NCI-H524 (cell line): ENCODE measurements at regions not wholly inside any gene's neighbourhood (a gene's known extent, or its start where the extent isn't known, plus 50 kb on each side); places are given as distances from the start of the nearest gene placed in this dataset.
A peak's percentile ranks its signal among the peaks of the same experiment; 100 is the strongest.

ENCODE experiments used
- DNase-seq, 2 experiments: peaks; one replicate each; lab custom pipeline; 2025; lab: John Stamatoyannopoulos, UW

DNA sequence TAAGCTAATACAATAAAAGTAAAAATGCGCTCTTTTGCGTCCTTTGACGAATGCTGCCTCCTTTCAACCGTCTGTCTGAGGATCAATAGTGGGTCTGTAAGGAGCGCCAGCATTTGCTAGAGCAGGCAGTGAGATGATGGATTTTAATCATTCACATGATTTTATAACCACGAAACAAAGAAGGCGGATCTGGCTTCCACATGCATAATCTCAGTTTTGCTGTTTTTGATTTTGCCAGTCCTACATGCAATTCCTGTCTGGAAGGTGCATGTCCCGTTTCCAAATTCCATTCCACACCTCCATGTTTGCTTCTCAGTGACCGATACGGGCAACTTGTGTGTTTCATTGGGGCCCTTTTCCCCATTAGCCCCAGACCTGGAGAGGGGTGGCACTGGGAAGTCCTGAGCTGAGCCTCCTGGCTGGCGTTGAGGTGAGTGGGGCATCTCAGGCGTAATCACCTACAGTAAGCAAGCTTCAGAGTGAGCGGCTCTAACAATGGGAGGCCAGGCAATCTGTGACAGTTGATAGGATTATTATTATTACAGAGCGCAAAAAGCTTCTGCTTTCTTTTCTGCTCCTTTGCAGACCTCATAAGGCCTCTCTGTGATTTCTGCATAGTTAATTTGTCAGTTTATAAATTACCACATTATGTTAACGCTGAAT, 405.4 kb downstream of the ZSWIM6 start:
- no peak for DNase-seq

DNA sequence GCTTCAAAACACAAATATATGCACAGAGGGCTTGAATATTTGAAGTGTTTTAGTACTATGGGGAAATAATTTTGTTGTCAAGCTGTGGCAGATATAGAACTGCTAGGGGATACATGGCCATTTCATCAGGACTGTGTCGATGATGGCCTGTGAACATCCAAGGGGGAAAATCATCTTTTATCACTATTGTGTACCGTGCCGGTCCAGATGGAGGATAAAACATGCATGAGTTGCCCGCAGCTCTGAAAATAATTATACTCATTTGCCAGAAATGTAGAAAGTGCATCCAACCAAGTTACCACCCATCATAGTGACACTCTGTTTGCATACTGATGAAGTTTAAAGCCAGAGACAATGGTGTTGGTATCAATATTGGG, 405.9 kb downstream of the ZSWIM6 start:
- DNase-seq, result no peak

DNA sequence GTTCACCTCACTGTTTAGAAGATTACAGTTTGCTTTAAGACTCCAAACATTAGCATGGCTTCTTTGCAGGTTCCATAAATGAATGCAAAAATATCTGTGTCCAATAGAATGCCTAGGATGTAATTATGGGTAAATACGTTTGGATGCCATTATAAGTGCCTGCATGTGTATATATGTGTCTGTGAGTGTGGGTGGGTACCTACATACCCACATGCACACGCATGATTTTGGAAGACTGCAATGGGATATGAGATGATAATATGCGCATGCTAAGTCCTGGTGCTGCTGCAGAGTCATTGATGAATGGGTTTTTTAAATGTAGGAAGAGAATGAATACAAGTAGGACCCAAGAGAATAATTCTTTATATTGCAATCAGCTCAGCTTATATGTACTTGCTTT, 406.4 kb downstream of the ZSWIM6 start:
- DNase-seq, result no peak

DNA sequence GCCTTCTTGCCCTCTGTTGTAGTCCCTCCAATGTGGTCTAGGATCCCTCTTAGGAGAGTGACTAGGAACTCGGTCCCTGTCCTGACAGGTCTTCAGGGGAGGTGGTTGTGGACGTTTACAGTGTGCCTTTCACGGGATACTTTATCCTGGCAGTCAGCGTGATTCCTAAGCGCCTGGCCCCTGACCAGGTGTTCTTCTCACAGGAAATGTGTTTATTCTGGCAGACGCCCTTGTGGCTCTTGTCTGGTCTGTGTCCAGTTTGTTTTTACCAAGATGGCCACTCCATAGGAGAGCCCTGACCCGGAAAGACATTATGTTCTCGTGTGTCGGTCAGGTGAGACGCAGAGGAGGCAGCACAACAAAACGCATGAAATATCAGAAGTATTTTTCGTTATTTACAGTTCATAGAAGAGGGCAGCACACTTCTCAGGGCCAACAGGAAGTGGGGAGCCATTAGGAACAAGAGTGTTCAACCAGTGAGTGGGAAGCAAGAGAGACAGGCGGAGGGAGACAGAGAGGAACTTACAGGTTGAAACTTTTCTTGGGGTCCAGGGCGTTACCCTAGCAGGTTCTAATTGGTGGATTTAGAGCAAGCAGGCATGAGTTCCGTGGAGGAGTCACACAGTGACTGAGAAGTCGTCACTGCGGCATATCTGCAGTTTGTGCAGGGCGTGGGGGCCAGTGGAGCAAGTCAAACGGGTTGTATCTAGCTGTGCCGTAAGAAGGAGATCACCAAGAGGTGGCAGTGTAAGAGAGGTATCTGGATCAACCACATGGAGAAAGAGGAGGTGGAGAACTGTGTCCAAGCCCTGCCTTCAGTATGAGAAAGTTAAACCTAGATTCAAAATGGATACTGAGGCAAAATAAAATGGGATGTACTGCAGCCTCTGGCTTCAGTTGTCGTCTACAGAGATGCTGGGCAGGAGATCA, 412.9 kb downstream of the ZSWIM6 start:
- DNase-seq, result no peak

DNA sequence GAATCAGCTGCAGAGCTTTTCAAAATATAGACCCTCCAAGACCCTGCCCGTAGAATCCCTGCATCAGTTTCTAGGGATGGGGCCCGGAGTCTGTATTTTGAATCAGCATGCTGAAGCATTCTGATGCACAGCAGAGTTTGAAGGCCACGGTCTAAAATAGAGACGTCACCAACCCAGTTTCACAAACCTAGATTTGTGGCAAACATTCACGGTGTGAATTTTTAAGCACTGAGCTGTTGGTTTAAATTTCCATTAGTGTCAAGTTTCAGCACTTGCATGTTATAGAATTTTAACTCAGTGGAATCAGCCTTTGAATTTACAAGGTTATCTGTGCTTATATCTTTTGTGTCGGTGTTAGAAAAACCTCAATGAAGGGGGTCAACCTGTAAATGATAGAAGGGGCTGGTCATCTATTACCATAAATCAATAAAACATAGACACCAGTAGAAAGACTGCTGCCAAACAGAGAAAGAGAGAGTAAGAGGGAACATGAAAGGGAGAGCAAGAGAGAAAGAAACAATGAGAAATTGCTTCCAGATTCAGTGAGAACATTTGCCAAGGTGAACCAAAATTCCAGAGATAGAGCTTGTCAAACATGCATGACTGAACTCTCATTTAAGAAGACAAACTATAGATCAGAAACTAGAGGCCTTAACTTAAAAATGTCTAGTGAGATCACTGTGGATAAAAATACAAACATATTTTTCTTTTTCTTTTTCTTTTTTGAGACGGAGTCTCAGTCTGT, 414.9 kb downstream of the ZSWIM6 start:
- DNase-seq, result no peak

DNA sequence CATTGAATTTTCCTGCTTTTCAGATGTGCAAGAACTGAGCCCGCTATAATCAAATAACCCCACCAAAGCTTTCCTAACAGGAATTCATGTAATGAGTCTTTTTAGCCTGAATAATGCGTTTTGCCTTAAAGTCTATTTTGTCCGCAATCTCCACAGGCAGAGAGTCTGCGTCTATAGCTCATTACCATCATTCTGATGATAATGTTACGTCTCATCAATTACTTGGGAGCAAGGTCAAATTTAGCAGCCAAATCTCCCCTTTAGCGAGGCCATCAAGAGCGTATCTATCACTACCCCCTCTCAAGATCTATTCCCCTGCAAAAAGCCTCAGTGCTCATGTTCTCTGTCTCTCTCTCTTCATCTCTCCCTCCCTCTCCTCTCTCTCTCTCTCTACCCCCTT, 416.1 kb downstream of the ZSWIM6 start:
- no peak for DNase-seq

DNA sequence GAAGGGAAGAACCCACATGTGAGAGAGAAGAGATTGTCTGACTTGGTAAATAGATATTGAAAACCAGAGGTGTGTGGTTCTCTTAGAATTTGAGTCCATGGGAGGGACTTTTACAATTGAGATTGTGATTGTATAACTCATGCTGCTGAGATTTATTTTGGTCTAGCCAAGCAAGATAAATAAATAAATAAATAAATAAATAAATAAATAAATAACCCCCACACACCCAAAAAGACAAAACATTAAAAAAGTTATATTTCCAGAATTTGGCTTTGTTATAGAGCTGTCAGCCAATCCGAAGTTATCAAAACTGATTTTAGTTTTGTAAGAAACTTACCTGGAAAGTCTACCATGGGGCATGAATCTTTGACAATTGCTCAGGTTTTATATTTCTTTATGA, 416.6 kb downstream of the ZSWIM6 start:
- no peak for DNase-seq

DNA sequence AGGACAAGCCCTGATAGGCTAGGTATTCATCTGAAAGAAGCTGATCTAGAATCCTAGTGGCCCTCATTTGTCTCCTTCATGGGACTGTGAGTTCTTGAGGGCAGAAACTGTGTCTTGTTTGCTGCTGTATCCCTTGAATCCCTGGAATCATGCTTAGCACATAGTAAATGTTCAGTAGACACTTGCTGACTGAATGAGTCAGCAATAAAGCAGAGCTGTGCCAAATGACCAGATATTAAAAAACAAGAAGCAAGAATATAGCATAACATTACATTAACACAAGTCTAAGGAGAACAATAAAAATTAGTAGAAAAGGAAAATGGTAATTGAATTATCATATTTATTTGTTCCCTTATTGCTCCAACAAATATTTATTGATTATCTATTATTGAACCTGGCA, 420.5 kb downstream of the ZSWIM6 start:
- no peak for DNase-seq

DNA sequence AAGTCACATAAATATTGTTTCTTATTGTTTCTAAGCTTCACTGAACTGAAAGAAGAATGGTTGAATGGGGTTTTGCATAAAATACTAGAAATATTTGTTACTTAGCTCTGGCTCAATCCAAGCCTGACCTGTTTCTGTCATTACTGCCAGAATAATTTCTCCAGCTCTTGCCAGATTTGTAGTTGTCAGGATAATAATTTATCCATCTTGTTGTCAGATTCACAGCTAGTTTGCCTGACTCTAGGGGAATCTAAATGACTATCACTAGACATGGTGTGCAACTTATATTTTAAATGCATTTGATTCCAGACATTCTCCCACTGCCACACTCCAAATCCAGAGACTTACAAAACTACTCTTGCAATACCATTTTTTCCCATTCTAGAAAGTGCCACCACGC, 422.7 kb downstream of the ZSWIM6 start:
- DNase-seq, result no peak

DNA sequence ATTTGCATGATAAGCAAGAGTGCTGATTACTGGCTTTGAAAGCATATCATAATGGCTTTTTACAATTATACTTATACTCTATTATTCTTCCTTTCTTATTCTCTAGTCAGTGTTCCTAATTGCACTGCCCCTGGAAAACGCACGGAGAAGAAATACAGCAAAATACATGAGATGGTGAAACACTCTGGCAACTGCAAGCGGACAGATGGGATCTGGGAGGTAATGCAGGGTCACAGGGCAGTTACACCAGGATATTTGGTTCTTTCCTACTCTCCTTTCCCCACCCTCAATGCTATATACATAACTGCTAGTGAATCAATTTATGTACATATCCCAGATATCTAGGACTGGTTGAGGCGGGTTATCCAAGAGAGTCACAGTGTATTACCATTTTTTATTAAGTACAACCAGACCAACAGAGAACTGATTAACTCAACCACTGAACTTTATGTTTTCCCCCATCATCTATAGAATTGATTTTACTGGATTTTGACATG, 423.7 kb downstream of the ZSWIM6 start:
- DNase-seq, result no peak

DNA sequence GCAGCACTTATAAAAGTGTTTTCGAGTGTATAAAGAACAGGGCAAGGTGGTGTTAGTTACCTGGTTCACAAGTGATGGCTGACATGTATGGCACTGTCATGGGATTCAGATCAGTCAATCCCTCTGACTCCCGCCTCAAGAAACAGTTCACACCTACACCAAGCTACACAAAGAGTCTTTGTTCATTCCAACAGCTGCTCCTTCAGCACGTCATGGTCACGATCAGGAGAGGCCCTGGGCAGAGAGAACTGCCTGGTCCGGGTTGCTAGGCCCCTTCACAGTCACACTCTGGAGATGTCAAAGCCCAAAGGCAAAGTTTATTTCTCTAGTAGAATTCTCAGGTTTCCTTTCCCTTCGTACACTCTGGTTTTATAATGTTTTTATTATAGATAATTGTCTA, 426.7 kb downstream of the ZSWIM6 start:
- DNase-seq, result no peak

DNA sequence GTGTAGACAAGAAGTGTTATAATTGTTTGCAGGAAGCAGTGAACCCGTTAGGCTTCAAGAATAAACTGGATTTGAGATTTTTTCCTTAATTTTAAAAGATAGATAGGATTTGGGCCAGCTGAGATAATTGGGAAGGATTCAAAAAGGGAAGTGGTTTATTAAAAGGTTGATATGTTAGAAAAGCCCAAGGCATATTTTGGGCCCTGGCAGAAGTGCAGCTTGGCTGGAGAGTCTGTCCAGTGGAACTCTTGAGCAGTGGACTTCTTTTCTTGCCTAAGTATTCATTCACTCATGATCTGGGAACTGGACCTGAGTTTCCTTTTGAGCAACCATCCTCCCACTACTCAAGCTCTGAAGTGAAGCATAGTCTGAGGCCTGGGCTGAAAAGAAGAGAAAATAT, 433.4 kb downstream of the ZSWIM6 start:
- DNase-seq, result no peak

DNA sequence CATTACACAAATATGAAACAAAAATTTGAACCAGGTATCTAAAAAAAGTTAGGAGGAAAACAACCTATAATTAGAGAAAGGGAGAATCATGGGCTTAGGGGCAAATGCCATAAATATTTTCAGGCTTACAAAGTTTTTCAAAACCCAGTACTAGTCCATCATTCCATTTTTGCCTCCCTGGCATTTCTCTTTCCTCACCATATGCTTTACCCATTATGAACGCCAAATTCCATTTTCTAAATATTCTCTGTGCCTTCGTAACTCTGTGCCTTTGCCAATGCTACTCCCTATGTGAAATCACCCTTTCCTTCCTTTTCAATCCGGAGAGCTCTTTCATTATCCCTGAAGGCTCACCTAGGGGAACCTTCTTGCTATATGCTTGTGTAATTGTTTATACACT, 434.1 kb downstream of the ZSWIM6 start:
- no peak for DNase-seq

DNA sequence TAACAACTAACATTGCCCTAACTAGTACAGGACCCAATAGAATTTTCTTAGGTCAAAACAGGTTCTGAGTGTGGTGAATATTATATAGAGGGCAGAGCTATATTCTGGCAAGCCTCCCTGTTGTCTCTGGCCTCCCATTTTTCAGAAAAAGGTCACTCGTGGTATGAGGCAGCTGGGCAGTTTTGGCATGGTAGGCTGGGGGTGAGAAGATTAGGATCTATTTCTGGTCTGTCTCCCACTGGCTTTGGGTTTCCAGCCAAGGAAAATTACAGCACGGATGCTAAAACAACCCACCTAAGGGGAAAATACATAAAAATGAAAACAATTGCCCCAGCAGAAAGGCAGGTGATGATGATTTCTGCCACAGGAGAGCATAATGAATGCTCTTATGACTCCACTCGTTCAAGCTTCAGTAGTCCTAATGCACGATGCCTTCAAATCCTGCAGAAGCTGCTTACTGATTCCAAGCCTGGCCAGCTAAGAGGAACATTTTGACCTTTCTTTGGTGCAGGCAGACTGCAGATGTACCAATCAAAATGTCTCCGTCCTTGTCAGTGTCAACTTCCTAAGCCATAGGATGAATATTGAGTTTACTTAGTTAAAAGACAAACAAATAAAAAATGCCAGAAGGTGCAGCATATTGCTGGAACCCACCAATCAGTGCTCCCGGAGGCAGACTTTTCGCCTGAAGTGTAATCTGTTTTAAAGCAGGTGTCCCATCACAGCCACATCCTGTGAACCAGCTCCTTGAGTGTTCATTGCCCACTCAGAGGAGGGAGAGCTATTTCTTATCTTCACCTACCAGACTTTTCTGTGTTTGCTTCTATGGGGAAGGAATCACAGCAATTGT, 435.4 kb downstream of the ZSWIM6 start:
- DNase-seq, result no peak

DNA sequence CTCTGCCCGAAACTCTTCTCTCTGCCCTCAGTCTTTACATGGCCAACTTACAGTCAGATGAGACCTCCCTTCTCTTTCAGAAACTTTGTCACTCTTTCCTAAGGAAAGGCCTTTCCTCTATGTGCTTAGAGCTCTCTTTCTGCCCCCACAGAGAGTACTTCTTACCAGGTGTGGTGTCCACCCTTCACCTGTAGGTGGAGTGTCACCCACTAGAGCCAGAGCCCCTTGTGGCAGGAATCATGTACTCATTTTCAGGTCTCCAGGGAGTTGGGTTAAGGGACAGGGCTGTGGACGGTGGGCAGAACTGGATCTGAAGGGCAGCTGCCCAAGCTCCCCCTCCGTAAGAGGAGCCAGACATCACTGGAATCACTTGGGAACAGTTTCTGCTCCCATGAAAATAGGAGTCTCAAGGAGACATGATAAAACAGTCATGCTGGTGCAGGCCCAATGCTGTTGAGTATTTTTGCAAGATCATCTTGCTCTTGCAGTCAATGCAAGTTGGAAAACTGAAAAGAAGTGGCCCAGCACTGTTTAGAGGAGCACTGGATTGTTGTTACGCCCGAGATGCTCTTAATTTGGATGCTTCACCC, 436.7 kb downstream of the ZSWIM6 start:
- DNase-seq, result peak in 1 of 2 experiments; percentile 32

DNA sequence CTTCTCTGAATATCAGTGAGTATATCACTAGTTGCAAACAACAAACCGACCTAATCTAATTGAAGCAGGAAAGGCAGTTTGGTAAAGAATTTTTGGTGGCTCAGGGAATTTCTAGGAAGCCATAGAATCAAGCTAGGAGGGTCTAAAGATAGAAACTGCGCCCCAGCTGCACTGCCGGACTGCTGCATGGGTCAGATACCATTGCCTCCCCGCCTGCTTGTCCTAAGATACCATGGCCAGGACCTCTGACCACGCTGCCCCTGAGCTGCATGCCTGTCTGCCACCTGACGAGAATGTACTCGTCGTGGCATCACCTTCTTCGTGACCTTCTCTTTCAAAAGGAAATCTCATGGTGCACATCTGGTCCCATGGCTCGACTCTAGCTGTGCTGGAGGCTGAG, 439.0 kb downstream of the ZSWIM6 start:
- no peak for DNase-seq

DNA sequence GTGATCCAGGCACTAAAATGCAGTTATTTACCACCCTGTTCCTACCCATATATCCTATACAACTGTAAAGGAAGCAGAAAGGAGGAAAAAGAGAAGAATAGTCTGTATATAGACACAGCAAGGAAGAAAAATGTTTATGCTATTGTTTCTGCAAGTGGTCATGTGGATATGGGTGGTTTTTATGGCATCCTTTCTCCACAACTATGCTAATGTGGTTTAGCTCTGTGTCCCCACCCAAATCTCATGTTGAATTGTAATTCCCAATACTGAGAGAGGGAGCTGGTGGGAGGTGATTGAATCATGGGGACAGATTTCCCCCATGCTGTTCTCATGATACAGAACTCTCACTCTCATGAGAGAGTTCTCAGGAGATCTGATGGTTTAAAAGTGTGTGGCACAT, 439.8 kb downstream of the ZSWIM6 start:
- DNase-seq, result no peak

DNA sequence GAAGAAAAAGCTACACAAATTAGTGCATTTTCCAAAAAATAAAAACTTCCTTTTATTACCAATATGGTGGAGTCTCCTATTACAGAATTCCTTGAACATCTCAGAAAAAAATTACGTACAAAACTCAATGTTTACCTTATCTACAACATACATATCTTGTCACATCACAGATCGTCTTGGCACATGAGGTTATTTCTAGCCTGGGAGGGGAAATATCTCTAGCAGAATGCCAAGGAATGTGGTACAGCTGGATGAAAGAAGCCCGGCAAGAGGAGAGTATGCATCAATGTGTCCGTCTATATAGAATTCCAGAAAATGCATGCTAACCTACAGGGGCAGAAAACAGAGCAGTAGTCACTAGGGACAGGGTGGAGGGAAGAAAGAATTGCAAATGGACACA, 443.8 kb downstream of the ZSWIM6 start:
- no peak for DNase-seq

DNA sequence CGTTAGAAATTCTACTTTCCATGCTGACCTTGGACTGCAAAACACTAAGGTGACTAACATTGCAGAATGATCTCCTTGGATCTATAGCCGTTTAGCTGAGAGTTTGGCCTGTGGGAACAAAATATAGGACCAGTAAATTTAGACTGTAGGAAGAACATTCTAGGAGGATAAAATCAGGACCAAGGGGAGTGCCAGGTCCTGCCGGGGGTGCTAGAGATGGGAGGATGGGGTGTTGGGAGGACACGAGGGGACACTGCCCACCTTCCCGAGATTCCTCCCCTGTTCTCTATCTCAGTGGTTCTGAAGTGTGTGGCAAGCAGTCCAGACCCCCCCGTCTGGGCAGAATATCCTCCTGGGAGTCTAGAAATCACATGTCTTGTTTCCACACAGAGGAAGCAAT, 445.2 kb downstream of the ZSWIM6 start:
- peak in 1 of 2 experiments; percentile 66 for DNase-seq

DNA sequence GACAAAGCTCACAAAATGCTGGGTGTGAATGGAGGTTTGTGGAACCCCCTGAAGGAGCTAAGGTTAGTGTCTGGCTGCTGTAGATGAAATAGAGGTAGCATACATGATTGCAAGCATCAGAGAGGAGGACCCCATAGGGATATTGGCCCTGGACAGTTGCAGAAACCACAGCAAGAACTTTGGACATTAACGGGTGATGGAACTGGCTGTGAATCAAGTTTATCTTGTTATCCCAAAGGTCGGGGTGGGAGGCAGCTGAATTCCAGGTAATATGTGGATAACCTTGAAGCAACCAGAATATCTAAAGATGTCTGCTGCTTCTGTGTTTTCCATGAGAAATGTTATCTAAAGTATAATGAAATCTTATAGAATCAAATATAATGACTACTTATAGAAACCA, 447.7 kb downstream of the ZSWIM6 start:
- no peak for DNase-seq

DNA sequence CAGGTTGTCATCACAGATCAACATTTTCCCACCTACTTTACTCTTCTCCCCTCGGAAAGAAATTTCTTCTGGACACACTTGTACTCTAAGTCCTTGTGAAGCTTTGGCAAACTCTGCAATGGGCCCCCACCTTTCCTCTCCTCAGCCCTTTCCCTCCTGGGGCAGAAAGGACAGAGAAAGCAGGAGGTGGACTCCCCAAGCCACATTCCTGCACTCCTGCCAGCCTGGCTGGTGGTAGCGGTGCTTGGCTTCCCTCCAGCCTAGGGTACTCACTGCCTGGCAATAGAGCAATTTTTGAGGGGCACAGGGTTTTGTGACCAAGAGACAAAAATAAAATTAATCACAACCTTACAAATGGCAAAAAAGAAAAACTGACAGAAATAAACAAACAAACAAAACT, 451.4 kb downstream of the ZSWIM6 start:
- DNase-seq, result no peak
